ENCODE measurements at regions not wholly inside any gene's neighbourhood (a gene's known extent, or its start where the extent isn't known, plus 50 kb on each side); places are given as distances from the start of the nearest gene placed in this dataset.

DNA sequence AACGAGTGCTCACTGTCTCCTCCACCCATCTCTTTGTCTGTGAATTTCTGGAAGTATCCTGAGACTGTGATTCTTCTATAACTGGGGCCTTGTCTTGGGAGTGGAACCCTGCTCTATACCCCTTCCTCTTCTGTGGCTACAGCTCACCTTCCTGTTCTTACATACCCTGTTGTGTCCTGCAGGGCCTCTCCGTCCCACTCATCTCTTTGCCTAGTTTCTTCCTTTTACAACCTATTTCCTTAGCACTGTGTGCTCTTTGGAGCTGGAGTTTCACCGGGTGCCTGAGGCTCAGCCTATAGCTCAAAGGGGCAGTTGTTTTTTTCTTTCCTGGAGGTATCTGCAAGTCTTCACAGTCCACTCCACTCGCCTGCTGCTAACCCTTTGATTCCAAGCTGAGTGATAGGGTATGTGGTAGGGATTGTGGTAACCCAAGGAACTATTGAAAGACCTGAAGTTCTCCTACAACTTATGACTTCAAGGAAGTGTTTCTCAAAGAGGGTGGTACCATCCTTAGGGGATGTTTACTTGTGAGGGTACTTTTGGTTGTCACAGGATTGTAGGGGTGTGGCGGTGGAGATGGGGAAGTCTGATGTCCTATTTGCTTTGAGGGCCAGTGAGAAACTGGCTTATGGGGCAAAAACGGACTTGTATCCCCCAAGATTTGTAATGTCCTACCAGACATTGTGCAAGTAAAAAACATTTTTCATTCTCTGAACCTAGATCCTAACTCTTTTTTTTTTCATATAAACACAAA, 66.6 kb upstream of the ARL8B start:
- TF ChIP-seq, protein P1, sequence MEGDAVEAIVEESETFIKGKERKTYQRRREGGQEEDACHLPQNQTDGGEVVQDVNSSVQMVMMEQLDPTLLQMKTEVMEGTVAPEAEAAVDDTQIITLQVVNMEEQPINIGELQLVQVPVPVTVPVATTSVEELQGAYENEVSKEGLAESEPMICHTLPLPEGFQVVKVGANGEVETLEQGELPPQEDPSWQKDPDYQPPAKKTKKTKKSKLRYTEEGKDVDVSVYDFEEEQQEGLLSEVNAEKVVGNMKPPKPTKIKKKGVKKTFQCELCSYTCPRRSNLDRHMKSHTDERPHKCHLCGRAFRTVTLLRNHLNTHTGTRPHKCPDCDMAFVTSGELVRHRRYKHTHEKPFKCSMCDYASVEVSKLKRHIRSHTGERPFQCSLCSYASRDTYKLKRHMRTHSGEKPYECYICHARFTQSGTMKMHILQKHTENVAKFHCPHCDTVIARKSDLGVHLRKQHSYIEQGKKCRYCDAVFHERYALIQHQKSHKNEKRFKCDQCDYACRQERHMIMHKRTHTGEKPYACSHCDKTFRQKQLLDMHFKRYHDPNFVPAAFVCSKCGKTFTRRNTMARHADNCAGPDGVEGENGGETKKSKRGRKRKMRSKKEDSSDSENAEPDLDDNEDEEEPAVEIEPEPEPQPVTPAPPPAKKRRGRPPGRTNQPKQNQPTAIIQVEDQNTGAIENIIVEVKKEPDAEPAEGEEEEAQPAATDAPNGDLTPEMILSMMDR (IDR thresholded peaks at IDR 0.05; ENCODE audit: low read depth, low read length) = no peak

DNA sequence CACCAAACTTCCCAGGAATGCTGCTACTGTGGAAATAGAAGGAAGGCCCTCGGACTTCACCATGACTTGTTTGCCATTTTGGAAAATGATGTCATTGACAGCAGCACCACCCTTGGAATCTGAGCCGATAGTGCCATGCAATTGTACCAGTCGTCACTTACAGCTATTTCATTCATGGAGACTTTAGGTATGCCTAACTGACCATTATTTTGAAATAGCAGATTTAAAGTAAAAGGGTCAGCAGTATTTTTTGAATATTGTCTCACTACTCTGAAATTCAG, 66.0 kb upstream of the ARL8B start:
- TF ChIP-seq, protein P1 (IDR thresholded peaks at IDR 0.05; ENCODE audit: low read depth, low read length) = no peak
- DNase-seq (ENCODE audit: low read depth, low spot score) = no peak
- in situ Hi-C loops (cut with HindIII; ENCODE audit: low sequenced_read_pairs) = no loop called here
- no peak overlapping the region for H3K4me3 ChIP-seq (ENCODE audit: low read depth, low read length)

More for the DNA sequence above, 66.6 kb upstream of the ARL8B start:
- in situ Hi-C loops (cut with HindIII; ENCODE audit: low sequenced_read_pairs) = no loop called here
- no peak for DNase-seq (ENCODE audit: low read depth, low spot score)
- H3K4me3 ChIP-seq (ENCODE audit: low read depth, low read length) = no peak overlapping the region

DNA sequence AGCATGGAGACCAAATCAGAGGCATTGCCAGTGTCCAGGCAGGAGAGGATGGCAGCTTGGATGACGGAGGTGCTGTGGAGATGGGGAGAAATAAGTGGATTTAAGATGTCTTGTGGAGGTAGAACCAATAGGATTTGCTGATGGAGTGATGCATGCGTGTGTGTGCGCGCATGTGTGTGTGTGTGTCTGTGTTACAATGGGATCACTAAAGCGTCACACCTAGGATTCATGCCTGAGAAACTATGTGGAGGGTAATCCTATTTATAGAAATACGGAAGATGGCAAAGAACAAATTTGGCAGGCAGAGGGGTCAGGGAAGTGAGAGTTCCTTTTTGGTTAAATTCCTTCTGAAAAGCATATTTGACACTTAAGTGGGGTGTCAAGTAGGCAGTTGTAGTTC, 64.8 kb upstream of the ARL8B start:
- H3K4me3 ChIP-seq (ENCODE audit: low read depth, low read length) = no peak overlapping the region
- in situ Hi-C loops (cut with HindIII; ENCODE audit: low sequenced_read_pairs) = no loop called here
- no peak for DNase-seq (ENCODE audit: low read depth, low spot score)
- TF ChIP-seq, protein P1 (IDR thresholded peaks at IDR 0.05; ENCODE audit: low read depth, low read length) = no peak

DNA sequence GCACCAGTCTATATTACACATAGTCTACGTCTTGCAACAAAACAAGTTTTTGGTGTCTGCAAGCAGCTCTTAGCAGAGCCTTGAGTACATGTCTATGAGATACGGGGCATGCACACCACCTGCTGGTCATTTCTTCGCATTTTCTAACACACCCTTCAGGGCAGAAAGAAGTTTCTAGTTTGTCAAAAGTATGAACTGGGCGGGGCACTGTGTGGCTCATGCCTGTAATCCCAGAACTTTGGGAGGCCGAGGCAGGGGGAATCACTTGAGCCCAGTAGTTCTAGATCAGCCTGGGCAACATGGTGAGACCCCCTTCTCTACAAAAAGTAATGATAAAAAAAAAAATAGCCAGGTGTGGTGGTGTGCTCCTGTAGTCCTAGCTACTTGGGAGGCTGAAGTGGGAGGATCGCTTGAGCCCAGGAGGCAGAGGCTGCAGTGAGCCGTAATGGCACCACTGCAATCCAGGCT, 64.2 kb upstream of the ARL8B start:
- H3K4me3 ChIP-seq (ENCODE audit: low read depth, low read length) = no peak overlapping the region
- in situ Hi-C loops (cut with HindIII; ENCODE audit: low sequenced_read_pairs) = no loop called here
- DNase-seq (ENCODE audit: low read depth, low spot score) = peak; percentile 87
- TF ChIP-seq, protein P1 (IDR thresholded peaks at IDR 0.05; ENCODE audit: low read depth, low read length) = peak; percentile 66

DNA sequence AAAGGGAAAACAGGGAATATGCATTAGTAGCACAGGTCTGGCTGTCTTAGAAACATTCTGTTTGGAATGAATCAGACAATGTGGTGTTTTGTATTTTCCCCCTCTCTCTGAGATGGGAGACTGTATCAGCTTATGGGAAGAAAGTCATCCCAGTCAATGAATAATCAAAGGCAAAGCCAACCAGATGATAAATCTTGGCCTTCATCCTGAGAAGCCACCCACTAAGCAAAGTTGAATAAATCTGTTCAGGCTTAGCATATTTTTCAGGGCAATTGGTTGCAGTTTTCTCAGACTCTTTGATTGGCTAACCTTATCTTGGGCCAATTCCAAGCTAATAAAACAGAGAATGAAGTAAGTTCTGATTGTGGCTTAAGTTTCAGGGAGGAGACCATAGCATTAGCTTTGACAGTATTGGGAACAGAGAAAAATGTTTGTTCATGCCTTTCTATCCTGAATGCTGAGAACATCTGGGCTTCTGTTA, 63.6 kb upstream of the ARL8B start:
- H3K4me3 ChIP-seq (ENCODE audit: low read depth, low read length) = no peak overlapping the region
- DNase-seq (ENCODE audit: low read depth, low spot score) = peak; percentile 72
- in situ Hi-C loops (cut with HindIII; ENCODE audit: low sequenced_read_pairs) = no loop called here
- TF ChIP-seq, protein P1 (IDR thresholded peaks at IDR 0.05; ENCODE audit: low read depth, low read length) = no peak

DNA sequence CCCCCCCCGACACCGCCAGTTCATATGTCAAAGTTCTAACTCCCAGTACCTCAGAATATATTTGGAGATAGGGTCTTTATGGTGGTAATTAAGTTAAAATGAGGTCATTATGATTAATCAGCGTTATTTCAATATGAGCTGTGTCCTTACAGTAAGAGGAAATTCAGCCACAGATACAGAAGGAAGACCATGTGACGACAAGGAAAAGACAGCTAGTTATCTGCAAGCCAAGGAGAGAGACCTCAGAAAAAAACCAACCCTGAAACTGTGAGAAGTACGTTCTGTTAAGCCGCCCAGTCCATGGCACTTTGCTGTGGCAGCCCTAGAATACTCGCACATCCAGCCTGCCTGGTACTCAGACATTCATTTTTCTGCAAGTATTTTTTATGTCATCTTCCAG, 62.3 kb upstream of the ARL8B start:
- in situ Hi-C loops (cut with HindIII; ENCODE audit: low sequenced_read_pairs) = no loop called here
- TF ChIP-seq, protein P1 (IDR thresholded peaks at IDR 0.05; ENCODE audit: low read depth, low read length) = no peak
- no peak for DNase-seq (ENCODE audit: low read depth, low spot score)
- no peak overlapping the region for H3K4me3 ChIP-seq (ENCODE audit: low read depth, low read length)
